Smooth muscle cell (in vitro differentiated cells): ENCODE measurements at regions not wholly inside any gene's neighbourhood (a gene's known extent, or its start where the extent isn't known, plus 50 kb on each side); places are given as distances from the start of the nearest gene placed in this dataset. TPM values are rescaled to one million over a fixed set of nuclear protein-coding genes. Genes with fewer than 3 reads are reported as not detected.

ENCODE experiments used
- DNase-seq: peaks from one replicate; lab custom pipeline; 2025; ENCODE audit not compliant: unreplicated experiment; lab: John Stamatoyannopoulos, UW
- H2AFZ ChIP-seq: fragments of 200-600 bp; sonication (generic); 2 replicates; pipeline ENCODE4 v1.6.0; 2016; ENCODE audit warnings: antibody characterized with exemption, low read depth, mild to moderate bottlenecking
- H3F3A ChIP-seq: fragments of 200-600 bp; sonication (generic); 2 replicates; pipeline ENCODE4 v1.6.0; 2017; ENCODE audit warnings: antibody characterized with exemption, low read depth
- H3K27ac ChIP-seq: fragments of 200-600 bp; sonication (generic); 2 replicates; pipeline ENCODE4 v1.5.1; 2016; ENCODE audit warnings: low read depth, mild to moderate bottlenecking
- H3K27me3 ChIP-seq: fragments of 200-600 bp; sonication (generic); 2 replicates; pipeline ENCODE4 v1.6.1; 2016; ENCODE audit warnings: low read depth, mild to moderate bottlenecking
- H3K36me3 ChIP-seq: fragments of 200-600 bp; sonication (generic); 2 replicates; pipeline ENCODE4 v1.5.1; 2016; ENCODE audit warnings: low read depth
- H3K4me1 ChIP-seq: fragments of 200-600 bp; sonication (generic); 2 replicates; pipeline ENCODE4 v1.5.1; 2016; ENCODE audit warnings: low read depth
- H3K4me2 ChIP-seq: fragments of 200-600 bp; sonication (generic); 2 replicates; pipeline ENCODE4 v1.6.0; 2016; ENCODE audit warnings: mild to moderate bottlenecking
- H3K4me3 ChIP-seq: fragments of 200-600 bp; sonication (generic); 2 replicates; pipeline ENCODE4 v1.5.1; 2016; ENCODE audit warnings: mild to moderate bottlenecking
- H3K79me2 ChIP-seq: fragments of 200-600 bp; sonication (generic); 2 replicates; pipeline ENCODE4 v1.6.0; 2016; ENCODE audit warnings: low read depth, mild to moderate bottlenecking
- H3K9ac ChIP-seq: fragments of 200-600 bp; sonication (generic); 2 replicates; pipeline ENCODE4 v1.6.0; 2016; ENCODE audit warnings: low read depth
- H3K9me3 ChIP-seq: fragments of 200-600 bp; sonication (generic); replicated peaks from 2 replicates; pipeline ENCODE4 v1.5.1; 2016; ENCODE audit warnings: low read depth
- H4K20me1 ChIP-seq: fragments of 200-600 bp; sonication (generic); 2 replicates; pipeline ENCODE4 v1.6.0; 2016; ENCODE audit warnings: low read depth
- CTCF ChIP-seq: fragments of 200-600 bp; sonication (generic); IDR thresholded peaks from 2 replicates; pipeline ENCODE4 v1.5.1; 2017; ENCODE audit warnings: borderline replicate concordance, mild to moderate bottlenecking, antibody characterized with exemption; ENCODE audit not compliant: insufficient read depth, poor library complexity, severe bottlenecking
- WGBS: methylation state at CpG from one replicate; pipeline ENCODE4 v1.1.7; 2016; ENCODE audit warnings: low lambda C conversion rate; 5-methylcytosine and 5-hydroxymethylcytosine counted together
- small RNA-seq: library from RNA; depleted of rRNA; stranded (forward); fragments of <200 nt; gene quantifications from one replicate; pipeline ENCODE3, GENCODE V24; 2014

- Histone ChIP-seq H4K20me1 (no peaks in the 10 kb centered on the region), H2AFZ (no peak overlapping the region), H3K9ac (no peak overlapping the region), H3K27me3 (no peaks in the 10 kb centered on the region), H3K36me3 (no peaks in the 10 kb centered on the region), H3K27ac (no peak overlapping the region), H3K9me3 (no peaks in the 10 kb centered on the region), H3K4me2 (no peak overlapping the region), H3K4me3 (no peak overlapping the region), H3F3A (no peaks in the 10 kb centered on the region), H3K79me2 (no peaks in the 10 kb centered on the region), H3K4me1 (no peaks in the 10 kb centered on the region)
- no peak for DNase-seq
- TF ChIP-seq CTCF, result peak; percentile 9
- 41% methylated on average over 6 of the region's 6 CpGs for WGBS
Observed at GRCh38 chr15:25268166-25268565, 170.7 kb downstream of the UBE3A start.

Small RNAs in the stretch of these regions (small RNA-seq; reads per million reads assigned to genes)
- gene RF00105 (not detected), gene SNORD115-1 (14.2 reads per million, percentile 84 among the genes with 10 or more reads in this experiment), gene SNORD115-10 (195 reads per million, percentile 99 among the genes with 10 or more reads in this experiment), gene SNORD115-11 (1.2 reads per million, percentile 34 among the genes with 10 or more reads in this experiment), gene SNORD115-12 (0.45 reads per million, percentile 15 among the genes with 10 or more reads in this experiment), gene SNORD115-14 (25.8 reads per million, percentile 92 among the genes with 10 or more reads in this experiment), gene SNORD115-15 (150 reads per million, percentile 99 among the genes with 10 or more reads in this experiment), gene SNORD115-16 (79.9 reads per million, percentile 98 among the genes with 10 or more reads in this experiment), gene SNORD115-17 (2.5 reads per million, percentile 48 among the genes with 10 or more reads in this experiment), gene SNORD115-18 (0.16 reads per million), gene SNORD115-19 (0.13 reads per million), gene SNORD115-2 (44.2 reads per million, percentile 95 among the genes with 10 or more reads in this experiment), gene SNORD115-20 (22.8 reads per million, percentile 90 among the genes with 10 or more reads in this experiment), gene SNORD115-21 (23.3 reads per million, percentile 91 among the genes with 10 or more reads in this experiment), gene SNORD115-22 (0.11 reads per million), gene SNORD115-23 (83.9 reads per million, percentile 98 among the genes with 10 or more reads in this experiment), gene SNORD115-24 (0.11 reads per million), gene SNORD115-25 (not detected), gene SNORD115-27 (not detected), gene SNORD115-28 (not detected), gene SNORD115-29 (not detected), gene SNORD115-3 (6.8 reads per million, percentile 70 among the genes with 10 or more reads in this experiment), gene SNORD115-30 (52.6 reads per million, percentile 96 among the genes with 10 or more reads in this experiment), gene SNORD115-31 (1.0 reads per million, percentile 31 among the genes with 10 or more reads in this experiment), gene SNORD115-32 (76.4 reads per million, percentile 97 among the genes with 10 or more reads in this experiment), gene SNORD115-33 (46.9 reads per million, percentile 96 among the genes with 10 or more reads in this experiment), gene SNORD115-34 (53.2 reads per million, percentile 96 among the genes with 10 or more reads in this experiment), gene SNORD115-35 (8.9 reads per million, percentile 76 among the genes with 10 or more reads in this experiment), gene SNORD115-36 (not detected), gene SNORD115-37 (1.2 reads per million, percentile 34 among the genes with 10 or more reads in this experiment), gene SNORD115-38 (75.6 reads per million, percentile 97 among the genes with 10 or more reads in this experiment), gene SNORD115-39 (8.2 reads per million, percentile 74 among the genes with 10 or more reads in this experiment), gene SNORD115-4 (5.7 reads per million, percentile 66 among the genes with 10 or more reads in this experiment), gene SNORD115-40 (199 reads per million, percentile 99 among the genes with 10 or more reads in this experiment), gene SNORD115-41 (197 reads per million, percentile 99 among the genes with 10 or more reads in this experiment), gene SNORD115-42 (113 reads per million, percentile 98 among the genes with 10 or more reads in this experiment), gene SNORD115-43 (not detected), gene SNORD115-44 (88.8 reads per million, percentile 98 among the genes with 10 or more reads in this experiment), gene SNORD115-45 (0.11 reads per million), gene SNORD115-46 (not detected), gene SNORD115-47 (not detected), gene SNORD115-5 (77.2 reads per million, percentile 97 among the genes with 10 or more reads in this experiment), gene SNORD115-6 (2.1 reads per million, percentile 45 among the genes with 10 or more reads in this experiment), gene SNORD115-7 (not detected), gene SNORD115-8 (115 reads per million, percentile 98 among the genes with 10 or more reads in this experiment), gene SNORD115-9 (0.97 reads per million, percentile 30 among the genes with 10 or more reads in this experiment), gene SNORD116-1 (1,122 reads per million, percentile 100 among the genes with 10 or more reads in this experiment), gene SNORD116-10 (not detected), gene SNORD116-11 (8.3 reads per million, percentile 74 among the genes with 10 or more reads in this experiment), gene SNORD116-12 (29.4 reads per million, percentile 93 among the genes with 10 or more reads in this experiment), gene SNORD116-13 (178 reads per million, percentile 99 among the genes with 10 or more reads in this experiment), gene SNORD116-14 (2,002 reads per million, percentile 100 among the genes with 10 or more reads in this experiment), gene SNORD116-15 (968 reads per million, percentile 100 among the genes with 10 or more reads in this experiment), gene SNORD116-16 (4,440 reads per million, percentile 100 among the genes with 10 or more reads in this experiment), gene SNORD116-17 (26.2 reads per million, percentile 92 among the genes with 10 or more reads in this experiment), gene SNORD116-18 (4,777 reads per million, percentile 100 among the genes with 10 or more reads in this experiment), gene SNORD116-19 (14.9 reads per million, percentile 85 among the genes with 10 or more reads in this experiment), gene SNORD116-2 (554 reads per million, percentile 99 among the genes with 10 or more reads in this experiment), gene SNORD116-22 (not detected), gene SNORD116-23 (222 reads per million, percentile 99 among the genes with 10 or more reads in this experiment), gene SNORD116-24 (5,361 reads per million, percentile 100 among the genes with 10 or more reads in this experiment), gene SNORD116-25 (1,060 reads per million, percentile 100 among the genes with 10 or more reads in this experiment), gene SNORD116-29 (4,150 reads per million, percentile 100 among the genes with 10 or more reads in this experiment), gene SNORD116-3 (0.29 reads per million, percentile 5 among the genes with 10 or more reads in this experiment), gene SNORD116-30 (not detected), gene SNORD116-5 (not detected), gene SNORD116-6 (280 reads per million, percentile 99 among the genes with 10 or more reads in this experiment), gene SNORD116-7 (not detected), gene SNORD116-8 (1,060 reads per million, percentile 100 among the genes with 10 or more reads in this experiment), gene SNORD116-9 (0.18 reads per million)
